OCI-LY3 (cell line): ENCODE measurements at regions not wholly inside any gene's neighbourhood (a gene's known extent, or its start where the extent isn't known, plus 50 kb on each side); places are given as distances from the start of the nearest gene placed in this dataset.

Source experiments
- EZH2phosphoT487 ChIP-seq: fragments of 200-600 bp; shearing (Covaris generic); IDR thresholded peaks from 2 replicates; pipeline ENCODE4 v1.6.1; 2018; ENCODE audit warnings: antibody characterized with exemption, mixed run types, low read depth
- TF ChIP-seq, protein P1 (sequence below): fragments of 200-600, 300-600 bp; sonication (generic); IDR thresholded peaks from 2 replicates; pipeline ENCODE4 v1.5.1; 2014; ENCODE audit warnings: antibody characterized with exemption, low read length, low read depth

DNA sequence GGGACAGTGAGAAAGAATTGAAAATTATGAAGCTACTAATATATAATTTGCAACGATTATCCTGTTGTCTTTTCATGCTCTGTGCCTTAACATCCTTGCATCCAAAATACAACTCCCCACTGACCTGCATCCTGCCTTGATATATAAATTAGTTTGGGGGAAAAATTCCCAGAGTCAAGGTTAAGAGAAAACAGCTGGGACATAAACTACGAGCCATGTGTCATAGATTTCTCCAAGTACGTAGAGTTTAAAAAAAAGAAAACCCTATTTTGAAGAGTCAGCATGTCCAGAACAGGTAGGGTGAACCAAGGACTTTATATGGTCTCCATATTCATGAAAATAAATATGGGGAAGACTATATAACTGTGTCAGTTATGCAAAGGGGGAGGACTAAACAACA lies 123.8 kb upstream of the MARCKS start:
- TF ChIP-seq, protein P1, sequence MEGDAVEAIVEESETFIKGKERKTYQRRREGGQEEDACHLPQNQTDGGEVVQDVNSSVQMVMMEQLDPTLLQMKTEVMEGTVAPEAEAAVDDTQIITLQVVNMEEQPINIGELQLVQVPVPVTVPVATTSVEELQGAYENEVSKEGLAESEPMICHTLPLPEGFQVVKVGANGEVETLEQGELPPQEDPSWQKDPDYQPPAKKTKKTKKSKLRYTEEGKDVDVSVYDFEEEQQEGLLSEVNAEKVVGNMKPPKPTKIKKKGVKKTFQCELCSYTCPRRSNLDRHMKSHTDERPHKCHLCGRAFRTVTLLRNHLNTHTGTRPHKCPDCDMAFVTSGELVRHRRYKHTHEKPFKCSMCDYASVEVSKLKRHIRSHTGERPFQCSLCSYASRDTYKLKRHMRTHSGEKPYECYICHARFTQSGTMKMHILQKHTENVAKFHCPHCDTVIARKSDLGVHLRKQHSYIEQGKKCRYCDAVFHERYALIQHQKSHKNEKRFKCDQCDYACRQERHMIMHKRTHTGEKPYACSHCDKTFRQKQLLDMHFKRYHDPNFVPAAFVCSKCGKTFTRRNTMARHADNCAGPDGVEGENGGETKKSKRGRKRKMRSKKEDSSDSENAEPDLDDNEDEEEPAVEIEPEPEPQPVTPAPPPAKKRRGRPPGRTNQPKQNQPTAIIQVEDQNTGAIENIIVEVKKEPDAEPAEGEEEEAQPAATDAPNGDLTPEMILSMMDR, result no peak
- TF ChIP-seq EZH2phosphoT487, result no peak
